Calu3 (cell line): ENCODE measurements at regions not wholly inside any gene's neighbourhood (a gene's known extent, or its start where the extent isn't known, plus 50 kb on each side); places are given as distances from the start of the nearest gene placed in this dataset.

Source experiments
- BruUV-seq: library from RNA; stranded (reverse); fragments of 400-500 nt; replicated peaks from 2 replicates; lab custom pipeline; 2021; lab: Mats Ljungman, UMichigan
- CTCF ChIA-PET: fragments of 300-600 bp; sonication (Branson Sonifier 250); formaldehyde crosslinking; loops from one replicate; lab custom pipeline; 2022; ENCODE audit warnings: antibody characterized with exemption; lab: Charles Lee
- DNase-seq: peaks from one replicate; pipeline ENCODE4 v3.0.0; 2022
- H3K27ac Mint-ChIP-seq: one replicate; pipeline ENCODE4 v1.8.0; 2022; ENCODE audit warnings: mixed read lengths; ENCODE audit not compliant: unreplicated experiment
- H3K27me3 Mint-ChIP-seq: one replicate; pipeline ENCODE4 v1.8.0; 2022; ENCODE audit warnings: mixed read lengths; ENCODE audit not compliant: unreplicated experiment
- H3K36me3 Mint-ChIP-seq: one replicate; pipeline ENCODE4 v1.8.0; 2022; ENCODE audit warnings: mild to moderate bottlenecking, moderate library complexity, mixed read lengths; ENCODE audit not compliant: insufficient read depth, unreplicated experiment
- H3K4me1 Mint-ChIP-seq: one replicate; pipeline ENCODE4 v1.8.0; 2022; ENCODE audit warnings: mild to moderate bottlenecking, low read depth, mixed read lengths; ENCODE audit not compliant: unreplicated experiment
- H3K4me3 Mint-ChIP-seq: one replicate; pipeline ENCODE4 v1.8.0; 2022; ENCODE audit warnings: mild to moderate bottlenecking, low read depth, moderate library complexity, mixed read lengths; ENCODE audit not compliant: unreplicated experiment
- H3K9me3 Mint-ChIP-seq: one replicate; pipeline ENCODE4 v1.8.0; 2022; ENCODE audit warnings: low read depth, mixed read lengths; ENCODE audit not compliant: unreplicated experiment
- CTCF ChIP-seq: fragments of 200-600 bp; IDR thresholded peaks from one replicate; pipeline ENCODE4 v1.8.0; 2022; ENCODE audit warnings: antibody characterized with exemption; ENCODE audit not compliant: unreplicated experiment
- intact Hi-C: fragments of 100-400 bp; cut with micrococcal nuclease; formaldehyde crosslinking; loops from one replicate; pipeline ENCODE4 v1.10.0; 2022; ENCODE audit not compliant: unreplicated experiment

- H3K4me3 Mint-ChIP-seq = no peak overlapping the region
- intact Hi-C loops = no loop called here
- TF ChIP-seq CTCF = no peak
- peaks cover 3% of the 10 kb centered on the region for H3K4me1 Mint-ChIP-seq
- H3K9me3 Mint-ChIP-seq = peaks cover 3% of the 10 kb centered on the region
- H3K27me3 Mint-ChIP-seq = no peaks in the 10 kb centered on the region
- no TSS peak for BruUV-seq
- no peak overlapping the region for H3K27ac Mint-ChIP-seq
- CTCF ChIA-PET = no interaction called here
- no peaks in the 10 kb centered on the region for H3K36me3 Mint-ChIP-seq
- no peak for DNase-seq
Observed at GRCh38 chr4:122973465-122973864, 51.1 kb upstream of the NUDT6 start.

- no TSS peak for BruUV-seq
- Mint-ChIP-seq H3K9me3 (peaks cover 3% of the 10 kb centered on the region), H3K4me1 (no peaks in the 10 kb centered on the region), H3K4me3 (no peak overlapping the region), H3K27ac (no peak overlapping the region), H3K27me3 (no peaks in the 10 kb centered on the region), H3K36me3 (no peaks in the 10 kb centered on the region)
- no peak for TF ChIP-seq CTCF
- DNase-seq = no peak
- CTCF ChIA-PET = no interaction called here
- intact Hi-C loops = no loop called here
Observed at GRCh38 chr4:122976111-122976510, 53.7 kb upstream of the NUDT6 start.

- peaks cover 3% of the 10 kb centered on the region for H3K9me3 Mint-ChIP-seq
- intact Hi-C loops = no loop called here
- CTCF ChIA-PET = no interaction called here
- H3K27ac Mint-ChIP-seq = no peak overlapping the region
- TF ChIP-seq CTCF = no peak
- no TSS peak for BruUV-seq
- no peak overlapping the region for H3K4me3 Mint-ChIP-seq
- H3K27me3 Mint-ChIP-seq = no peaks in the 10 kb centered on the region
- H3K36me3 Mint-ChIP-seq = no peaks in the 10 kb centered on the region
- DNase-seq = no peak
- H3K4me1 Mint-ChIP-seq = no peaks in the 10 kb centered on the region
Observed at GRCh38 chr4:122977103-122977502, 54.7 kb upstream of the NUDT6 start.

GRCh38 chr4:122978109-122978508, 55.7 kb upstream of the NUDT6 start:
- BruUV-seq = no TSS peak
- CTCF ChIA-PET = no interaction called here
- no peak overlapping the region for H3K27ac Mint-ChIP-seq
- H3K4me1 Mint-ChIP-seq = no peaks in the 10 kb centered on the region
- no peak overlapping the region for H3K4me3 Mint-ChIP-seq
- no peaks in the 10 kb centered on the region for H3K27me3 Mint-ChIP-seq
- no peaks in the 10 kb centered on the region for H3K36me3 Mint-ChIP-seq
- peaks cover 3% of the 10 kb centered on the region for H3K9me3 Mint-ChIP-seq
- intact Hi-C loops = no loop called here
- no peak for DNase-seq
- no peak for TF ChIP-seq CTCF
